Neural cell (in vitro differentiated cells): ENCODE measurements at regions not wholly inside any gene's neighbourhood (a gene's known extent, or its start where the extent isn't known, plus 50 kb on each side); places are given as distances from the start of the nearest gene placed in this dataset.

Experiments used
- H2AFZ ChIP-seq: fragments of 200-600, 300-800 bp; sonication (generic), shearing (Covaris generic); 2 replicates; pipeline ENCODE4 v1.6.0; 2014; ENCODE audit warnings: low read depth, mild to moderate bottlenecking, antibody characterized with exemption, low read length, moderate library complexity
- H3F3A ChIP-seq: fragments of 200-600 bp; shearing (Covaris generic); 2 replicates; pipeline ENCODE4 v1.6.1; 2016; ENCODE audit warnings: mild to moderate bottlenecking, moderate library complexity, mixed read lengths, antibody characterized with exemption, low read length; ENCODE audit not compliant: insufficient read depth, poor library complexity, severe bottlenecking
- H3K27ac ChIP-seq: fragments of 200-600, 300-800 bp; sonication (generic), shearing (Covaris generic); 2 replicates; pipeline ENCODE4 v1.5.1; 2014; ENCODE audit warnings: mild to moderate bottlenecking, low read length, moderate library complexity
- H3K27me3 ChIP-seq: fragments of 300-800, 200-600 bp; sonication (generic), shearing (Covaris generic); 2 replicates; pipeline ENCODE4 v1.6.0; 2014; ENCODE audit warnings: mild to moderate bottlenecking, low read depth, low read length, moderate library complexity; ENCODE audit not compliant: insufficient read depth
- H3K36me3 ChIP-seq: fragments of 300-800, 200-600 bp; sonication (generic), shearing (Covaris generic); 2 replicates; pipeline ENCODE4 v1.5.1; 2014; ENCODE audit warnings: mild to moderate bottlenecking, antibody characterized with exemption, low read length, moderate library complexity; ENCODE audit not compliant: insufficient read depth
- H3K4me2 ChIP-seq: fragments of 300-800, 200-600 bp; sonication (generic), shearing (Covaris generic); 2 replicates; pipeline ENCODE4 v1.6.0; 2014; ENCODE audit warnings: mild to moderate bottlenecking, low read length
- H3K4me3 ChIP-seq: fragments of 300-800, 200-600 bp; sonication (generic), shearing (Covaris generic); 2 replicates; pipeline ENCODE4 v1.5.1; 2014; ENCODE audit warnings: mild to moderate bottlenecking, low read length, moderate library complexity
- H3K79me2 ChIP-seq: fragments of 200-600 bp; shearing (Covaris generic); replicated peaks from 2 replicates; pipeline ENCODE4 v1.6.0; 2014; ENCODE audit warnings: mild to moderate bottlenecking, low read length, moderate library complexity; ENCODE audit not compliant: insufficient read depth
- H3K9ac ChIP-seq: fragments of 300-800, 200-600 bp; sonication (generic), shearing (Covaris generic); 2 replicates; pipeline ENCODE4 v1.6.1; 2016; ENCODE audit warnings: mild to moderate bottlenecking, low read length, mixed read lengths
- H3K9me2 ChIP-seq: fragments of 200-600 bp; shearing (Covaris generic); 2 replicates; pipeline ENCODE4 v1.6.1; 2016; ENCODE audit warnings: mild to moderate bottlenecking, low read length, mixed read lengths; ENCODE audit not compliant: insufficient read depth
- H3K9me3 ChIP-seq: fragments of 200-600, 300-800 bp; sonication (generic), shearing (Covaris generic); 2 replicates; pipeline ENCODE4 v1.6.1; 2016; ENCODE audit warnings: mild to moderate bottlenecking, mixed run types, low read length, moderate library complexity, mixed read lengths
- H4K20me1 ChIP-seq: fragments of 200-600 bp; shearing (Covaris generic); 2 replicates; pipeline ENCODE4 v1.6.1; 2016; ENCODE audit warnings: mild to moderate bottlenecking, mixed run types; ENCODE audit not compliant: insufficient read depth
- CTCF ChIP-seq: fragments of 450-650 bp; IDR thresholded peaks from 2 replicates; pipeline ENCODE4 v1.5.1; 2014; ENCODE audit warnings: antibody characterized with exemption, mild to moderate bottlenecking, moderate library complexity; ENCODE audit not compliant: poor library complexity, severe bottlenecking
- EP300 ChIP-seq: fragments of 450-650 bp; conservative IDR thresholded peaks from 2 replicates; pipeline ENCODE4 v1.6.1; 2014; ENCODE audit warnings: antibody characterized with exemption, mild to moderate bottlenecking, moderate library complexity; ENCODE audit not compliant: poor library complexity, severe bottlenecking
- EZH2 ChIP-seq: fragments of 200-600, 300-800 bp; shearing (Covaris generic), sonication (generic); IDR thresholded peaks from 2 replicates; pipeline ENCODE4 v1.6.1; 2014; ENCODE audit warnings: antibody characterized with exemption, low read length, borderline replicate concordance, mild to moderate bottlenecking; ENCODE audit not compliant: insufficient read depth, poor library complexity, severe bottlenecking
- MXI1 ChIP-seq: fragments of 450-650 bp; conservative IDR thresholded peaks from 2 replicates; pipeline ENCODE4 v1.6.1; 2014; ENCODE audit warnings: antibody characterized with exemption, mild to moderate bottlenecking; ENCODE audit not compliant: poor library complexity, severe bottlenecking
- POLR2AphosphoS5 ChIP-seq: IDR thresholded peaks from 2 replicates; pipeline ENCODE4 v1.6.1; 2012
- RAD21 ChIP-seq: fragments of 450-650 bp; conservative IDR thresholded peaks from 2 replicates; pipeline ENCODE4 v1.6.1; 2014; ENCODE audit warnings: antibody characterized with exemption, mild to moderate bottlenecking, moderate library complexity
- REST ChIP-seq: IDR thresholded peaks from 2 replicates; pipeline ENCODE4 v1.6.1; 2012; ENCODE audit warnings: borderline replicate concordance
- SMC3 ChIP-seq: fragments of 450-650 bp; conservative IDR thresholded peaks from 2 replicates; pipeline ENCODE4 v1.6.1; 2014; ENCODE audit warnings: antibody characterized with exemption, mild to moderate bottlenecking, moderate library complexity; ENCODE audit not compliant: poor library complexity
- TAF1 ChIP-seq: IDR thresholded peaks from 2 replicates; pipeline ENCODE4 v1.6.1; 2012; ENCODE audit warnings: low read depth

- no peak overlapping the region for H3K9ac ChIP-seq
- TF ChIP-seq CTCF (no peak), EP300 (peak; percentile 22)
- H3K79me2 ChIP-seq = no peaks in the 10 kb centered on the region
- no peaks in the 10 kb centered on the region for H3K9me2 ChIP-seq
- H3K9me3 ChIP-seq = no peaks in the 10 kb centered on the region
- no peaks in the 10 kb centered on the region for H3F3A ChIP-seq
- H3K36me3 ChIP-seq = no peaks in the 10 kb centered on the region
- H3K27me3 ChIP-seq = no peaks in the 10 kb centered on the region
- H4K20me1 ChIP-seq = no peaks in the 10 kb centered on the region
- no peak overlapping the region for H3K4me3 ChIP-seq
- H3K27ac ChIP-seq = no peak overlapping the region
- no peak overlapping the region for H2AFZ ChIP-seq
- H3K4me2 ChIP-seq = no peak overlapping the region
Measured at GRCh38 chr2:2734308-2734707, 403.2 kb upstream of the MYT1L start.

GRCh38 chr2:2733818-2734217, 402.7 kb upstream of the MYT1L start:
- H3K9me2 ChIP-seq = no peaks in the 10 kb centered on the region
- H4K20me1 ChIP-seq = no peaks in the 10 kb centered on the region
- H3K27ac ChIP-seq = no peak overlapping the region
- TF ChIP-seq MXI1 (no peak), SMC3 (no peak), EP300 (no peak), TAF1 (no peak), POLR2AphosphoS5 (no peak), CTCF (no peak), REST (no peak), RAD21 (no peak), EZH2 (no peak)
- no peaks in the 10 kb centered on the region for H3F3A ChIP-seq
- H3K27me3 ChIP-seq = no peaks in the 10 kb centered on the region
- no peaks in the 10 kb centered on the region for H3K79me2 ChIP-seq
- H3K9ac ChIP-seq = no peak overlapping the region
- no peaks in the 10 kb centered on the region for H3K9me3 ChIP-seq
- no peaks in the 10 kb centered on the region for H3K36me3 ChIP-seq
- no peak overlapping the region for H3K4me2 ChIP-seq
- H3K4me3 ChIP-seq = no peak overlapping the region
- no peak overlapping the region for H2AFZ ChIP-seq
